H1 (cell line): ENCODE measurements at regions not wholly inside any gene's neighbourhood (a gene's known extent, or its start where the extent isn't known, plus 50 kb on each side); places are given as distances from the start of the nearest gene placed in this dataset.

Source experiments
- CTCF ChIA-PET: fragments of 300-600 bp; sonication (Branson Sonifier 250); formaldehyde crosslinking; loops from one replicate; lab custom pipeline; 2021; ENCODE audit not compliant: partially characterized antibody; lab: Charles Lee
- POLR2A ChIA-PET: fragments of 300-600 bp; sonication (Branson Sonifier 250); formaldehyde crosslinking; loops from one replicate; lab custom pipeline; 2021; ENCODE audit warnings: inconsistent platforms; ENCODE audit not compliant: partially characterized antibody; lab: Charles Lee
- DNase-seq, 2 experiments: peaks; one replicate each; pipeline versions ENCODE4 v3.0.0 to v3.0.0-alpha.2; 2010 to 2022; ENCODE audit warnings: low spot score in 2 of 2, low read depth in 1 of 2, mixed read lengths in 1 of 2
- FAIRE-seq: peaks from 2 replicates; lab custom pipeline; 2011; peaks lifted over from hg19 to GRCh38; lab: Jason Lieb, UNC
- H2AFZ ChIP-seq: 2 replicates; pipeline ENCODE4 v1.8.1; 2012; ENCODE audit warnings: low read length, inconsistent platforms
- H2AK5ac ChIP-seq: 2 replicates; pipeline ENCODE4 v1.6.1; 2013; ENCODE audit warnings: low read depth, low read length
- H2BK120ac ChIP-seq: replicated peaks from 2 replicates; pipeline ENCODE3; 2013; ENCODE audit warnings: low read depth, low read length, inconsistent platforms
- H2BK12ac ChIP-seq: 2 replicates; pipeline ENCODE4 v1.6.1; 2013; ENCODE audit warnings: low read depth, low read length
- H2BK15ac ChIP-seq: 2 replicates; pipeline ENCODE4 v1.6.1; 2013; ENCODE audit warnings: low read length
- H2BK20ac ChIP-seq: 2 replicates; pipeline ENCODE4 v1.6.1; 2013; ENCODE audit warnings: low read length
- H2BK5ac ChIP-seq: 2 replicates; pipeline ENCODE4 v1.6.1; 2013; ENCODE audit warnings: low read depth, low read length
- H3K14ac ChIP-seq: 2 replicates; pipeline ENCODE4 v1.6.1; 2013; ENCODE audit warnings: inconsistent platforms; ENCODE audit not compliant: insufficient read length
- H3K18ac ChIP-seq: 2 replicates; pipeline ENCODE4 v1.6.1; 2013; ENCODE audit warnings: low read length; ENCODE audit errors: extremely low read depth
- H3K23ac ChIP-seq: 2 replicates; pipeline ENCODE4 v1.6.1; 2013; ENCODE audit warnings: inconsistent platforms; ENCODE audit not compliant: insufficient read length
- H3K23me2 ChIP-seq: 2 replicates; pipeline ENCODE4 v1.6.1; 2013; ENCODE audit warnings: low read depth, low read length
- H3K27ac ChIP-seq: 2 replicates; pipeline ENCODE4 v1.6.1; 2011; ENCODE audit warnings: low read depth, low read length, inconsistent platforms
- H3K27me3 ChIP-seq, 4 experiments: replicated peaks in 1 of 4; 1 replicate in 1 of 4; 2 replicates in 3 of 4; pipeline versions ENCODE4 v1.6.1 to v1.8.1; 2011 to 2013; ENCODE audit warnings: low read length in 3 of 4, mild to moderate bottlenecking in 3 of 4, inconsistent platforms in 2 of 4, mixed read lengths in 2 of 4, moderate library complexity in 1 of 4; ENCODE audit not compliant: control insufficient read depth in 3 of 4, insufficient read depth in 3 of 4; ENCODE audit errors: extremely low read depth in 1 of 4
- H3K36me3 ChIP-seq, 4 experiments: 2 replicates each; pipeline versions ENCODE4 v1.6.1 to v1.8.1; 2011 to 2013; ENCODE audit warnings: mild to moderate bottlenecking in 4 of 4, low read length in 3 of 4, moderate library complexity in 2 of 4, control low read depth in 1 of 4, inconsistent platforms in 1 of 4; ENCODE audit not compliant: insufficient read depth in 4 of 4, control insufficient read depth in 2 of 4
- H3K4ac ChIP-seq: replicated peaks from 2 replicates; pipeline ENCODE3; 2013; ENCODE audit warnings: low read length, low read depth, mixed read lengths, inconsistent platforms; ENCODE audit not compliant: insufficient read length
- H3K4me1 ChIP-seq, 4 experiments: replicated peaks in 1 of 4; 1 replicate in 1 of 4; 2 replicates in 3 of 4; pipeline versions ENCODE4 v1.6.1 to v1.8.1; 2011 to 2013; ENCODE audit warnings: low read length in 3 of 4, inconsistent platforms in 2 of 4, mixed read lengths in 1 of 4; ENCODE audit not compliant: insufficient read depth in 4 of 4, control insufficient read depth in 3 of 4
- H3K4me2 ChIP-seq, 2 experiments: 2 replicates each; pipeline versions ENCODE4 v1.6.1 to v1.8.1; 2011 to 2013; ENCODE audit warnings: low read depth in 2 of 2, low read length in 2 of 2, control low read depth in 1 of 2, inconsistent platforms in 1 of 2, mild to moderate bottlenecking in 1 of 2; ENCODE audit not compliant: insufficient read depth in 1 of 2
- H3K4me3 ChIP-seq, 4 experiments: fragments of 200-600, 300-600 bp in 1 of 4; sonication (generic), shearing (Covaris generic), sonication (Bioruptor Twin) in 1 of 4; 2 replicates each; pipeline versions ENCODE4 v1.5.1 to v1.8.1; 2011 to 2016; ENCODE audit warnings: low read length in 4 of 4, low read depth in 3 of 4, control low read depth in 2 of 4, inconsistent platforms in 2 of 4, mild to moderate bottlenecking in 2 of 4, mixed read lengths in 1 of 4, moderate library complexity in 1 of 4; ENCODE audit not compliant: insufficient read depth in 2 of 4; ENCODE audit errors: extremely low read depth in 1 of 4
- H3K56ac ChIP-seq: replicated peaks from 2 replicates; pipeline ENCODE3; 2013; ENCODE audit warnings: low read depth, mild to moderate bottlenecking, mixed read lengths, low read length, inconsistent platforms; ENCODE audit not compliant: insufficient read length
- H3K79me1 ChIP-seq: 2 replicates; pipeline ENCODE4 v1.6.1; 2013; ENCODE audit warnings: low read depth, low read length, control low read depth
- H3K79me2 ChIP-seq, 2 experiments: 2 replicates each; pipeline versions ENCODE4 v1.6.1 to v1.8.1; 2012 to 2013; ENCODE audit warnings: low read length in 2 of 2, mild to moderate bottlenecking in 2 of 2, inconsistent platforms in 1 of 2; ENCODE audit not compliant: insufficient read depth in 2 of 2, control insufficient read depth in 1 of 2
- H3K9ac ChIP-seq, 4 experiments: replicated peaks in 1 of 4; 1 replicate in 1 of 4; 2 replicates in 3 of 4; pipeline versions ENCODE4 v1.6.1 to v1.8.1; 2011 to 2013; ENCODE audit warnings: low read depth in 3 of 4, low read length in 3 of 4, control low read depth in 2 of 4, mild to moderate bottlenecking in 2 of 4, moderate library complexity in 2 of 4, inconsistent platforms in 1 of 4; ENCODE audit errors: extremely low read depth in 1 of 4
- H3K9me3 ChIP-seq, 2 experiments: 2 replicates each; pipeline versions ENCODE4 v1.6.1 to v1.8.1; 2012 to 2013; ENCODE audit warnings: mild to moderate bottlenecking in 2 of 2, moderate library complexity in 2 of 2, control low read depth in 1 of 2, inconsistent platforms in 1 of 2, low read depth in 1 of 2, low read length in 1 of 2, mixed read lengths in 1 of 2; ENCODE audit not compliant: insufficient read depth in 2 of 2
- H4K20me1 ChIP-seq, 2 experiments: replicated peaks in 1 of 2; 2 replicates each; pipeline versions ENCODE3 to v1.8.1; 2011 to 2013; ENCODE audit warnings: inconsistent platforms in 2 of 2, low read length in 2 of 2, mild to moderate bottlenecking in 1 of 2; ENCODE audit not compliant: insufficient read depth in 2 of 2, control insufficient read depth in 1 of 2
- H4K5ac ChIP-seq: 2 replicates; pipeline ENCODE4 v1.6.1; 2013; ENCODE audit warnings: low read length, low read depth, mixed read lengths, inconsistent platforms; ENCODE audit not compliant: insufficient read length
- H4K8ac ChIP-seq: 2 replicates; pipeline ENCODE4 v1.8.0; 2013; ENCODE audit warnings: mild to moderate bottlenecking, moderate library complexity, low read length, inconsistent platforms; ENCODE audit not compliant: insufficient read depth; ENCODE audit errors: extremely low read depth
- H4K91ac ChIP-seq: replicated peaks from 2 replicates; pipeline ENCODE3; 2013; ENCODE audit warnings: low read length, mixed read lengths, inconsistent platforms; ENCODE audit not compliant: insufficient read length
- BCL11A ChIP-seq, 2 experiments: IDR thresholded peaks; one replicate each; pipeline ENCODE4 v1.6.1; 2011; ENCODE audit warnings: low read depth in 2 of 2, low read length in 2 of 2, mild to moderate bottlenecking in 2 of 2
- CBX8 ChIP-seq: fragments of 300-800, 300-1000 bp; sonication (generic); IDR thresholded peaks from 2 replicates; pipeline ENCODE4 v1.7.1; 2016; ENCODE audit warnings: low read depth, low read length, borderline replicate concordance
- EZH2 ChIP-seq: fragments of 200-600 bp; sonication (generic); IDR thresholded peaks from 2 replicates; pipeline ENCODE4 v1.7.1; 2012; ENCODE audit warnings: low read depth, mild to moderate bottlenecking, moderate library complexity, low read length, inconsistent platforms; ENCODE audit not compliant: severe bottlenecking
- JUND ChIP-seq: IDR thresholded peaks from 2 replicates; pipeline ENCODE4 v1.6.1; 2011; ENCODE audit warnings: mild to moderate bottlenecking, improper control_type of control experiment, low read length
- KDM1A ChIP-seq: fragments of 200-600, 300-600 bp; sonication (generic); IDR thresholded peaks from 2 replicates; pipeline ENCODE4 v1.7.1; 2016; ENCODE audit warnings: mild to moderate bottlenecking, low read length, borderline replicate concordance
- NRF1 ChIP-seq: IDR thresholded peaks from 2 replicates; pipeline ENCODE4 v1.6.1; 2011; ENCODE audit warnings: mild to moderate bottlenecking, low read depth, low read length, improper control_type of control experiment
- RNF2 ChIP-seq: fragments of 200-900, 300-1000 bp; sonication (generic); IDR thresholded peaks from 2 replicates; pipeline ENCODE4 v1.7.1; 2016; ENCODE audit warnings: borderline replicate concordance, low read depth, mild to moderate bottlenecking, antibody characterized with exemption, low read length; ENCODE audit not compliant: poor library complexity, severe bottlenecking; ENCODE audit errors: missing control alignments
- RXRA ChIP-seq: IDR thresholded peaks from 2 replicates; pipeline ENCODE4 v1.6.1; 2011; ENCODE audit warnings: low read depth, mild to moderate bottlenecking, low read length, moderate library complexity; ENCODE audit not compliant: insufficient read depth
- SIRT6 ChIP-seq: IDR thresholded peaks from one replicate; pipeline ENCODE4 v1.7.1; 2012; ENCODE audit warnings: low read length, inconsistent platforms
- SP1 ChIP-seq: IDR thresholded peaks from 2 replicates; pipeline ENCODE4 v1.6.1; 2011; ENCODE audit warnings: low read depth, low read length
- TAF1 ChIP-seq: IDR thresholded peaks from 2 replicates; pipeline ENCODE4 v1.6.1; 2011; ENCODE audit warnings: mild to moderate bottlenecking, low read depth, low read length
- TBP ChIP-seq: IDR thresholded peaks from 2 replicates; pipeline ENCODE4 v1.6.1; 2011; ENCODE audit warnings: low read depth, low read length, improper control_type of control experiment
- TEAD4 ChIP-seq: IDR thresholded peaks from 2 replicates; pipeline ENCODE4 v1.6.1; 2012; ENCODE audit warnings: low read depth, low read length, inconsistent platforms, mixed read lengths
- ZNF274 ChIP-seq: IDR thresholded peaks from 2 replicates; pipeline ENCODE4 v1.7.0; 2012; ENCODE audit warnings: low read length, borderline replicate concordance; ENCODE audit errors: extremely low read depth
- WGBS, 2 experiments: shearing (Covaris generic) in 1 of 2; methylation state at CpG; one replicate each; pipeline versions ENCODE4 v1.1.6 to v1.1.7; 2013 to 2015; ENCODE audit warnings: low lambda C conversion rate in 2 of 2, mixed read lengths in 2 of 2, inconsistent platforms in 1 of 2, low coverage in 1 of 2, missing lambda C conversion rate in 1 of 2; ENCODE audit not compliant: insufficient replicate concordance in 2 of 2, insufficient coverage in 1 of 2, insufficient read length in 1 of 2; ENCODE audit errors: extremely low coverage in 1 of 2, missing lambda C conversion rate in 1 of 2; 5-methylcytosine and 5-hydroxymethylcytosine counted together
- TF ChIP-seq, protein P1 (sequence below): IDR thresholded peaks from 2 replicates; pipeline ENCODE4 v1.6.1; 2012; ENCODE audit warnings: inconsistent platforms

DNA sequence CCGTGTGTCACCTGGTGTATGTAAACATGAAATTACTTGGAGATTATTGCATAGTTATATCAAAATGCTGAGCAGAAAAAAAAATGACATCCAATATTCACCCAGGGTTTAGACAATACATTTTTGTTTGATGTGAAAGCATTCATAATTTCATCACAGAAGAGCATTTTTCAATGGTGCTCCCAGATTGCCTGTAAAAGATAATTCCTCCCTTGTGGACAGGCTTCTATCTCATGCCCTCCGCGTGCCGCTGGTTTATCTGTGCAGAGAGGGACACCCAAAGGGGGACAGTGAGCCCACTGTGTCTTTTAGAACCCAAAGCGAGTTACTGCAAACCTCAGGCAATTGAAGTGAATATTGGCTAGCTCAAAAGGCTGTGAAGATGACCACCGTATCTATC, 126.2 kb upstream of the KLF6 start:
- no peaks in the 10 kb centered on the region for H3K79me1 ChIP-seq
- no peaks in the 10 kb centered on the region for H3K4me1 ChIP-seq
- no peak overlapping the region for H2AFZ ChIP-seq
- H2BK20ac ChIP-seq = no peak overlapping the region
- WGBS, 2 experiments = 94% methylated on average over 6 of the region's 6 CpGs; no CpG with 5 or more reads in 1 of the 2 experiments
- POLR2A ChIA-PET = no interaction called here
- H2AK5ac ChIP-seq = no peak overlapping the region
- H4K20me1 ChIP-seq = no peaks in the 10 kb centered on the region
- no peak overlapping the region for H4K8ac ChIP-seq
- no peak overlapping the region for H3K56ac ChIP-seq
- no peaks in the 10 kb centered on the region for H3K23me2 ChIP-seq
- no peak for DNase-seq
- no peaks in the 10 kb centered on the region for H3K9me3 ChIP-seq
- no peaks in the 10 kb centered on the region for H3K79me2 ChIP-seq
- H3K4ac ChIP-seq = no peak overlapping the region
- no peak overlapping the region for H3K27ac ChIP-seq
- H3K9ac ChIP-seq = no peak overlapping the region
- H3K4me3 ChIP-seq = no peak overlapping the region
- no peak overlapping the region for H4K91ac ChIP-seq
- no peaks in the 10 kb centered on the region for H3K27me3 ChIP-seq
- FAIRE-seq = no peak
- no peak overlapping the region for H3K4me2 ChIP-seq
- H4K5ac ChIP-seq = no peak overlapping the region
- no peak overlapping the region for H2BK12ac ChIP-seq
- no peak overlapping the region for H3K14ac ChIP-seq
- no peak overlapping the region for H2BK15ac ChIP-seq
- no peak overlapping the region for H2BK5ac ChIP-seq
- H3K23ac ChIP-seq = no peak overlapping the region
- H2BK120ac ChIP-seq = no peak overlapping the region
- H3K36me3 ChIP-seq = no peaks in the 10 kb centered on the region
- no peak overlapping the region for H3K18ac ChIP-seq
- CTCF ChIA-PET = no interaction called here
- TF ChIP-seq NRF1 (no peak), BCL11A (IDR thresholded peaks at IDR 0.05; ENCODE audit: low read depth in 2 of 2, low read length in 2 of 2) (no peak), KDM1A (no peak), SIRT6 (no peak), RNF2 (no peak), RXRA (no peak), JUND (no peak), TEAD4 (no peak), TBP (no peak), TAF1 (no peak), SP1 (no peak), ZNF274 (no peak), EZH2 (no peak), CBX8 (no peak)
- TF ChIP-seq, protein P1, sequence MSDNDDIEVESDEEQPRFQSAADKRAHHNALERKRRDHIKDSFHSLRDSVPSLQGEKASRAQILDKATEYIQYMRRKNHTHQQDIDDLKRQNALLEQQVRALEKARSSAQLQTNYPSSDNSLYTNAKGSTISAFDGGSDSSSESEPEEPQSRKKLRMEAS = no peak
